ENCODE measurements at regions not wholly inside any gene's neighbourhood (a gene's known extent, or its start where the extent isn't known, plus 50 kb on each side); places are given as distances from the start of the nearest gene placed in this dataset.

- TF ChIP-seq CTCF (IDR thresholded peaks at IDR 0.05; ENCODE audit: insufficient read depth, low read length, poor library complexity, severe bottlenecking): no peak
- TF ChIP-seq EZH2phosphoT487 (conservative IDR thresholded peaks at IDR 0.05; ENCODE audit: low read length): no peak
Measured at GRCh38 chr17:72471296-72471695, 350.5 kb downstream of the SOX9 start.
